ENCODE measurements at regions not wholly inside any gene's neighbourhood (a gene's known extent, or its start where the extent isn't known, plus 50 kb on each side); places are given as distances from the start of the nearest gene placed in this dataset.

DNA sequence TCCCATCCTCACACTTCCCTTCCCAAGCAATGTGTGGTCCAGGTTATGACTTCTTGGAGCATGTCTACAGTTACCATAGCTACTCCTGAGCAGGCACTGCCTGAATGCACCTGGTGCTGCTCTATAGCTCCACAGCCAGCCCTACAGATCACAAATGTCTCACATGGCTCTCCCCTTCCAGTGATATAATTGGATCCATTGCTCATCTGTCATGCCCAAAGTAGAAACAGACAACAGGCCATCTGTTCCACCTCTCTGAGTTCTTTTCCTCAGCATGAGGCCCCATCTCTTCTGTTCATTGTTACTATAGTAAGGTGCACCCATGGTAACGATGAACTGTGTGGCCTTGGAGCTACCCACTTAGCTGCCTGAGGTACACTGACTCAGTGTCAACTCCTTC, 320.3 kb upstream of the ZC3H12C start:
- H3K4me3 ChIP-seq: no peak overlapping the region
- WGBS: 80% methylated on average over 1 of the region's 1 CpG
- intact Hi-C loops (cut with DNase I): no loop called here
- no peak for DNase-seq (ENCODE audit: low spot score)
- H3K27ac ChIP-seq: no peak overlapping the region
- H3K27me3 ChIP-seq (replicated peaks; ENCODE audit: insufficient read depth): no peaks in the 10 kb centered on the region
- TF ChIP-seq, protein P1, sequence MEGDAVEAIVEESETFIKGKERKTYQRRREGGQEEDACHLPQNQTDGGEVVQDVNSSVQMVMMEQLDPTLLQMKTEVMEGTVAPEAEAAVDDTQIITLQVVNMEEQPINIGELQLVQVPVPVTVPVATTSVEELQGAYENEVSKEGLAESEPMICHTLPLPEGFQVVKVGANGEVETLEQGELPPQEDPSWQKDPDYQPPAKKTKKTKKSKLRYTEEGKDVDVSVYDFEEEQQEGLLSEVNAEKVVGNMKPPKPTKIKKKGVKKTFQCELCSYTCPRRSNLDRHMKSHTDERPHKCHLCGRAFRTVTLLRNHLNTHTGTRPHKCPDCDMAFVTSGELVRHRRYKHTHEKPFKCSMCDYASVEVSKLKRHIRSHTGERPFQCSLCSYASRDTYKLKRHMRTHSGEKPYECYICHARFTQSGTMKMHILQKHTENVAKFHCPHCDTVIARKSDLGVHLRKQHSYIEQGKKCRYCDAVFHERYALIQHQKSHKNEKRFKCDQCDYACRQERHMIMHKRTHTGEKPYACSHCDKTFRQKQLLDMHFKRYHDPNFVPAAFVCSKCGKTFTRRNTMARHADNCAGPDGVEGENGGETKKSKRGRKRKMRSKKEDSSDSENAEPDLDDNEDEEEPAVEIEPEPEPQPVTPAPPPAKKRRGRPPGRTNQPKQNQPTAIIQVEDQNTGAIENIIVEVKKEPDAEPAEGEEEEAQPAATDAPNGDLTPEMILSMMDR (IDR thresholded peaks at IDR 0.05): no peak
- TF ChIP-seq POLR2AphosphoS5 (IDR thresholded peaks at IDR 0.05): no peak
- TF ChIP-seq POLR2A (IDR thresholded peaks at IDR 0.05): no peak
- H3K4me1 ChIP-seq (replicated peaks): no peaks in the 10 kb centered on the region
- no peaks in the 10 kb centered on the region for H3K9me3 ChIP-seq
- H3K36me3 ChIP-seq: no peaks in the 10 kb centered on the region

DNA sequence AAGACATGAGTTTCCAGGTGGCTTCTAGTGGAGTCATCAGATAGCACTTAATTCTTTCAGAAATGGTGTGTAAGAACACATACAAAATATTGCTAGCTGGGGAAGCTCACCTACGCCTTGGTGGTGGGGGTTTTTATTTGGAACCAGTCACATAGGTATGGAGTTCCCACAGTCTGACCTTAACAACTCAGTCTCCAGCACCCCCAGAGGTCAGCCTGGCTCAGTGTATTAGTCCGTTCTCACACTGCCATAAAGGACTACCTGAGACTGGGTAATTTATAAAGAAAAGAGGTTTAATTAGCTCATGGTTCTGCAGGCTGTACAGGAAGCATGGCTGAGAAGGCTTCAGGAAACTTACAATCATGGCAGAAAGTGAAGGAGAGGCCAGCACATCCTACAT, 317.5 kb upstream of the ZC3H12C start:
- no peak for DNase-seq (ENCODE audit: low spot score)
- intact Hi-C loops (cut with DNase I): no loop called here
- Histone ChIP-seq H3K27ac (no peak overlapping the region), H3K4me3 (no peak overlapping the region), H3K27me3 (replicated peaks; ENCODE audit: insufficient read depth) (no peaks in the 10 kb centered on the region), H3K36me3 (no peaks in the 10 kb centered on the region), H3K9me3 (no peaks in the 10 kb centered on the region), H3K4me1 (replicated peaks) (no peaks in the 10 kb centered on the region)
- TF ChIP-seq POLR2A (IDR thresholded peaks at IDR 0.05) (no peak), POLR2AphosphoS5 (IDR thresholded peaks at IDR 0.05) (no peak)
- TF ChIP-seq, protein P1 (IDR thresholded peaks at IDR 0.05): no peak
- WGBS: 85% methylated on average over 2 of the region's 2 CpGs

DNA sequence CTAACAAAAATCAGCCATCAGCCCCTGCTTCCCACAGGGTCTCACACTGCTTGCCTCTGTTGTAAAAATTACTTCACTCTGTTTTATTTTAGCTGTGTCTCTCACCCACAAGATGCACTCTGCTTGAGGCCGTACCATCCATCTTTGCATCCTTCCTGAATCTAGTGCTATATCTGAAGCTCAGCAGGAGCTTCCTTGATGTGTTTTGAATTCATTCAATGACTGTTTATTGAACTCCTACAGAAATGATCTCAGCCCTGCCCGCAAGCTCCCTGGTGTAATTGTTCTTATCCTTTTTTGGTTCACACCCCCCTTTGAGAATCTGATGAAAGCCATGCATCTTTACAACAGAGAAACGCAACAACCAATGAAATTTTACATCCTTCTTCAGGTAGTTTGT, 310.2 kb upstream of the ZC3H12C start:
- Histone ChIP-seq H3K27me3 (replicated peaks; ENCODE audit: insufficient read depth) (no peaks in the 10 kb centered on the region), H3K36me3 (no peaks in the 10 kb centered on the region), H3K4me1 (replicated peaks) (no peaks in the 10 kb centered on the region), H3K27ac (no peak overlapping the region), H3K4me3 (no peak overlapping the region), H3K9me3 (no peaks in the 10 kb centered on the region)
- intact Hi-C loops (cut with DNase I): no loop called here
- WGBS: 75% methylated on average over 3 of the region's 3 CpGs
- no peak for DNase-seq (ENCODE audit: low spot score)
- TF ChIP-seq POLR2AphosphoS5 (IDR thresholded peaks at IDR 0.05) (no peak), POLR2A (IDR thresholded peaks at IDR 0.05) (no peak)
- TF ChIP-seq, protein P1 (IDR thresholded peaks at IDR 0.05): no peak

DNA sequence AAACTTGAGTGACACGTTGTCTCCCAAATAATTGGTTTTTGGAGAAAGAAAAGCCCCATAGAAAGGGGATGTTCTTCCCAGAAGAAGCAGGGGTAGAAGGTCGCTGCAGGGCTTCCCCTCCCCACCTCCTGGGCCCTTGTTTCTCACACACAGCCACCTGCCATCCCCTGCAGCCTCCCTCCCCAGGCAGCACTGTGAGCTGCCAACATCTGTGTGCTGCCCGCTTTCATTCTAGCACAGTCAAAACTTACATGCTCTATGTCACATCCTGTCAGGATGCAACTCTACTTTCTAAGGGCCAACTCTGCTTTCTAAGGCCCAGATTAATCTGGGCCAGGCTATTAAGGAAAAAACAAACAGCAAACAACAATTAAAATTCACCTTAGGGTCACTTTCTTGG, 309.4 kb upstream of the ZC3H12C start:
- no peaks in the 10 kb centered on the region for H3K27me3 ChIP-seq (replicated peaks; ENCODE audit: insufficient read depth)
- H3K36me3 ChIP-seq: no peaks in the 10 kb centered on the region
- no peaks in the 10 kb centered on the region for H3K9me3 ChIP-seq
- no peak for DNase-seq (ENCODE audit: low spot score)
- H3K27ac ChIP-seq: no peak overlapping the region
- TF ChIP-seq POLR2AphosphoS5 (IDR thresholded peaks at IDR 0.05) (no peak), POLR2A (IDR thresholded peaks at IDR 0.05) (no peak)
- TF ChIP-seq, protein P1 (IDR thresholded peaks at IDR 0.05): no peak
- H3K4me1 ChIP-seq (replicated peaks): no peaks in the 10 kb centered on the region
- H3K4me3 ChIP-seq: no peak overlapping the region
- intact Hi-C loops (cut with DNase I): no loop called here
- WGBS: 69% methylated on average over 3 of the region's 3 CpGs

DNA sequence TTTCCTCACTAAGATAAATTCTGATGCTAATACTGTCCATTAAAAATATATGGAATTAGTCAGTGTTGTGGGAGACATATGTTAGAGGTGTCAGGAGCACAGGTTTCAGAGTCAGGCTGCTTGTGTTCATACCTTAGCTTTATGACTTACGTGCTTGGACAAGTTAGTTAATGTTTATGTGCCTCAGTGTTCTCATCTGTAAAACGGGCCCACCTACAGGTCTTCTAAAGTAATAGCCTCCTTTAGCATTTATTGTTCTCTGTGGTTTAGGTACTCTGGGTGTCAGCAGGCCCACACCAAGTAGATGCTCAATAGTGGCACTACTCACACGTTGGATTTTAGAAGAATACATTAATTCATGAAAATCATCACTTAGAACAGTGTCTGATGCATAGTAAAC, 308.7 kb upstream of the ZC3H12C start:
- 69% methylated on average over 3 of the region's 3 CpGs for whole genome bisulfite sequencing
- no peak overlapping the region for H3K27ac ChIP-seq

More for the DNA sequence above, 308.7 kb upstream of the ZC3H12C start:
- no peak overlapping the region for H3K4me3 ChIP-seq
- TF ChIP-seq, protein P1 (IDR thresholded peaks at IDR 0.05): no peak
- TF ChIP-seq POLR2AphosphoS5 (IDR thresholded peaks at IDR 0.05) (no peak), POLR2A (IDR thresholded peaks at IDR 0.05) (no peak)
- no peaks in the 10 kb centered on the region for H3K9me3 ChIP-seq
- H3K4me1 ChIP-seq (replicated peaks): no peaks in the 10 kb centered on the region
- no peaks in the 10 kb centered on the region for H3K27me3 ChIP-seq (replicated peaks; ENCODE audit: insufficient read depth)
- H3K36me3 ChIP-seq: no peaks in the 10 kb centered on the region
- intact Hi-C loops (cut with DNase I): no loop called here
- no peak for DNase-seq (ENCODE audit: low spot score)

All from prostate gland (tissue), 2 donors.